K562 (cell line): ENCODE measurements at regions not wholly inside any gene's neighbourhood (a gene's known extent, or its start where the extent isn't known, plus 50 kb on each side); places are given as distances from the start of the nearest gene placed in this dataset.

Experiments
- ATAC-seq: fragments of 200-7000 bp; cut with Tn5 transposase; 3 replicates; pipeline ENCODE4 v1.9.1; 2020; ENCODE audit warnings: moderate library complexity
- BruUV-seq: library from RNA; stranded (reverse); fragments of 400-500 nt; replicated peaks from 2 replicates; lab custom pipeline; 2021; lab: Mats Ljungman, UMichigan
- CTCF ChIA-PET: fragments of 300-600 bp; formaldehyde crosslinking; extraction: SDS; loops from one replicate; lab custom pipeline; 2021; ENCODE audit warnings: low intra/inter-chr PET ratio; lab: Yijun Ruan, JAX
- POLR2A ChIA-PET: fragments of 300-600, 350-650 bp; sonication (Branson Sonifier 250); formaldehyde crosslinking; extraction: SDS; loops from one replicate; lab custom pipeline; 2021; ENCODE audit warnings: antibody characterized with exemption, inconsistent platforms; lab: Yijun Ruan, JAX
- DNase-seq, 4 experiments: peaks; one replicate each; pipeline versions ENCODE4 v3.0.0 to v3.0.0-alpha.2; 2011 to 2018; ENCODE audit warnings: low spot score in 3 of 4, mixed read lengths in 3 of 4; ENCODE audit errors: extremely low read depth in 1 of 4
- FAIRE-seq: peaks from 2 replicates; lab custom pipeline; 2011; peaks lifted over from hg19 to GRCh38; lab: Jason Lieb, UNC
- H2AFZ ChIP-seq: 2 replicates; pipeline ENCODE4 v1.6.0; 2011; ENCODE audit warnings: low read depth, low read length, control low read depth, inconsistent platforms
- H3K27ac ChIP-seq: fragments of 200-600 bp; 3 replicates; pipeline ENCODE4 v1.8.0; 2011; ENCODE audit warnings: low read depth, mild to moderate bottlenecking, control low read depth, inconsistent platforms, low read length, moderate library complexity, mixed read lengths; ENCODE audit errors: extremely low read depth
- H3K27me3 ChIP-seq, 2 experiments: fragments of 300-600 bp in 1 of 2; 2 replicates in 1 of 2; 3 replicates in 1 of 2; pipeline versions ENCODE4 v1.6.0 to v1.8.0; 2011; ENCODE audit warnings: inconsistent platforms in 2 of 2, low read length in 2 of 2, mild to moderate bottlenecking in 1 of 2, mixed read lengths in 1 of 2, moderate library complexity in 1 of 2; ENCODE audit not compliant: control insufficient read depth in 2 of 2, insufficient read depth in 2 of 2
- H3K36me3 ChIP-seq: fragments of 300-600 bp; 3 replicates; pipeline ENCODE4 v1.8.0; 2011; ENCODE audit warnings: mild to moderate bottlenecking, low read length, inconsistent platforms; ENCODE audit not compliant: control insufficient read depth, insufficient read depth
- H3K4me1 ChIP-seq, 2 experiments: fragments of 200-600 bp in 1 of 2; replicated peaks in 1 of 2; 2 replicates in 1 of 2; 3 replicates in 1 of 2; pipeline versions ENCODE4 v1.5.1 to v1.8.0; 2011; ENCODE audit warnings: inconsistent platforms in 2 of 2, low read length in 2 of 2, mild to moderate bottlenecking in 1 of 2, mixed read lengths in 1 of 2, moderate library complexity in 1 of 2; ENCODE audit not compliant: control insufficient read depth in 2 of 2, insufficient read depth in 2 of 2
- H3K4me2 ChIP-seq: 2 replicates; pipeline ENCODE4 v1.6.1; 2011; ENCODE audit warnings: low read length, control low read depth, inconsistent platforms, mixed read lengths; ENCODE audit not compliant: insufficient read depth
- H3K4me3 ChIP-seq: fragments of 200-600 bp; sonication (generic), shearing (Covaris generic); 2 replicates; pipeline ENCODE4 v1.5.1; 2016; ENCODE audit warnings: control low read depth, inconsistent platforms
- H3K79me2 ChIP-seq: fragments of 200-600 bp; 3 replicates; pipeline ENCODE4 v1.8.0; 2011; ENCODE audit warnings: low read length, inconsistent platforms; ENCODE audit not compliant: control insufficient read depth, insufficient read depth
- H3K9ac ChIP-seq, 2 experiments: 2 replicates each; pipeline versions ENCODE4 v1.6.0 to v1.6.1; 2011; ENCODE audit warnings: low read depth in 2 of 2, low read length in 2 of 2, control low read depth in 1 of 2, inconsistent platforms in 1 of 2, mild to moderate bottlenecking in 1 of 2, mixed read lengths in 1 of 2; ENCODE audit not compliant: insufficient read depth in 1 of 2
- H3K9me1 ChIP-seq: one replicate; pipeline ENCODE4 v1.6.0; 2011; ENCODE audit warnings: inconsistent platforms, mild to moderate bottlenecking, low read length, moderate library complexity; ENCODE audit not compliant: control insufficient read depth, insufficient read depth
- H3K9me3 ChIP-seq: replicated peaks from 2 replicates; pipeline ENCODE4 v1.5.1; 2011; ENCODE audit warnings: low read depth, low read length, inconsistent platforms; ENCODE audit not compliant: control insufficient read depth, insufficient read depth
- H4K20me1 ChIP-seq: replicated peaks from 2 replicates; pipeline ENCODE4 v1.6.1; 2011; ENCODE audit warnings: low read length, inconsistent platforms, mixed read lengths; ENCODE audit not compliant: control insufficient read depth, insufficient read depth
- BDP1 ChIP-seq: IDR thresholded peaks from 3 replicates; pipeline ENCODE4 v1.6.1; 2011; ENCODE audit not compliant: insufficient read length, insufficient read depth
- DEAF1 ChIP-seq: fragments of 450-650 bp; formaldehyde crosslinking; IDR thresholded peaks from 2 replicates; pipeline ENCODE4 v1.4.0; 2020; ENCODE audit warnings: mild to moderate bottlenecking, moderate library complexity
- NBN ChIP-seq: fragments of 450-650 bp; IDR thresholded peaks from 2 replicates; pipeline ENCODE4 v1.6.1; 2016; ENCODE audit warnings: low read depth, mild to moderate bottlenecking
- NFIC ChIP-seq: fragments of 450-650 bp; IDR thresholded peaks from 2 replicates; pipeline ENCODE4 v1.6.1; 2017; ENCODE audit warnings: mild to moderate bottlenecking, inconsistent platforms
- NRF1 ChIP-seq, 2 experiments: fragments of 450-650 bp; IDR thresholded peaks in 1 of 2; conservative IDR thresholded peaks in 1 of 2; 2 replicates each; pipeline ENCODE4 v1.6.1; 2014; ENCODE audit warnings: mild to moderate bottlenecking in 2 of 2
- REST ChIP-seq, 2 experiments: fragments of 450-650 bp; formaldehyde crosslinking in 1 of 2; IDR thresholded peaks; 2 replicates each; pipeline versions ENCODE4 v1.4.0 to v1.6.1; 2014 to 2020; ENCODE audit warnings: mild to moderate bottlenecking in 2 of 2, borderline replicate concordance in 1 of 2, low read depth in 1 of 2
- RFX5 ChIP-seq: IDR thresholded peaks from 2 replicates; pipeline ENCODE4 v1.6.1; 2011; ENCODE audit warnings: low read depth, mild to moderate bottlenecking, improper control_type of control experiment, low read length
- USF2 ChIP-seq: sonication (generic); formaldehyde crosslinking; IDR thresholded peaks from 2 replicates; pipeline ENCODE4 v1.5.0; 2020; ENCODE audit warnings: missing genetic modification reagents
- ZNF398 ChIP-seq: fragments of 250-450 bp; sonication (Bioruptor Pico); IDR thresholded peaks from 2 replicates; pipeline ENCODE4 v1.8.0; 2021; ENCODE audit warnings: moderate library complexity, mild to moderate bottlenecking, inconsistent platforms
- in situ Hi-C: fragments of 300-500 bp; cut with MboI; formaldehyde crosslinking; loops from 4 replicates; pipeline ENCODE4 v1.15.0; 2018; ENCODE audit warnings: inconsistent platforms, mixed read lengths
- intact Hi-C: fragments of 100-400 bp; cut with micrococcal nuclease; formaldehyde crosslinking; loops from 2 replicates; pipeline ENCODE4 v1.14.2; 2022

GRCh38 chr16:63175313-63175712 is 1139.1 kb upstream of the CDH8 start (continued):
- TF ChIP-seq RFX5 (no peak), NRF1 (conservative IDR thresholded peaks at IDR 0.05 in 1 of 2, IDR thresholded peaks at IDR 0.05 in 1 of 2) (no peak)

- ChIA-PET POLR2A (no interaction called here), CTCF (no interaction called here)
- no peak for TF ChIP-seq ZNF398
- TF ChIP-seq USF2 (CRISPR knock-in tag) = no peak
- TF ChIP-seq REST (IDR thresholded peaks at IDR 0.05; ENCODE audit: borderline replicate concordance) = no peak
- TF ChIP-seq REST (CRISPR knock-in tag; IDR thresholded peaks at IDR 0.05; ENCODE audit: low read depth) = no peak
- TF ChIP-seq DEAF1 (CRISPR knock-in tag) = no peak
- no peak for TF ChIP-seq NBN
- no peak for TF ChIP-seq BDP1
- no peak for TF ChIP-seq NFIC
These were observed 1138.6 kb upstream of the CDH8 start for GRCh38 chr16:63174801-63175200.

More at GRCh38 chr16:63174801-63175200, 1138.6 kb upstream of the CDH8 start:
- intact Hi-C loops = no loop called here
- ATAC-seq (no peak), DNase-seq (no peak), FAIRE-seq (no peak)
- Histone ChIP-seq H2AFZ (no peak overlapping the region), H3K79me2 (no peaks in the 10 kb centered on the region), H3K9ac (no peak overlapping the region), H3K4me2 (no peak overlapping the region), H3K27me3 (no peaks in the 10 kb centered on the region), H3K27ac (no peak overlapping the region), H3K9me3 (no peaks in the 10 kb centered on the region), H4K20me1 (no peaks in the 10 kb centered on the region), H3K9me1 (no peaks in the 10 kb centered on the region), H3K4me1 (no peaks in the 10 kb centered on the region), H3K36me3 (no peaks in the 10 kb centered on the region), H3K4me3 (no peak overlapping the region)
- in situ Hi-C loops = no loop called here
- BruUV-seq = no TSS peak
